Heart right ventricle (tissue), 16 donors: ENCODE measurements at regions not wholly inside any gene's neighbourhood (a gene's known extent, or its start where the extent isn't known, plus 50 kb on each side); places are given as distances from the start of the nearest gene placed in this dataset.

Source experiments
- ATAC-seq, 8 donors: fragments of 200-7000 bp; cut with Tn5 transposase; one replicate each; pipeline ENCODE4 v1.9.1; 2020; ENCODE audit warnings: mild to moderate bottlenecking in 8 of 8, moderate library complexity in 8 of 8, moderate number of reproducible peaks in 1 of 8
- DNase-seq, 2 donors: peaks; one replicate each; pipeline ENCODE4 v3.0.0-alpha.2; 2020
- H3K27ac ChIP-seq, 10 donors: fragments of 200-600 bp; sonication (generic) in 2 of 10; one replicate each; pipeline versions ENCODE4 v1.5.0 to v1.8.0; 2020 to 2022; ENCODE audit warnings: mild to moderate bottlenecking in 3 of 10
- H3K27me3 ChIP-seq, 7 donors: fragments of 200-600 bp; one replicate each; pipeline ENCODE4 v1.8.0; 2021 to 2022; ENCODE audit warnings: mild to moderate bottlenecking in 2 of 7
- H3K36me3 ChIP-seq, 9 donors: fragments of 200-600 bp; sonication (generic) in 1 of 9; one replicate each; pipeline versions ENCODE4 v1.5.0 to v1.8.0; 2020 to 2022; ENCODE audit warnings: mild to moderate bottlenecking in 2 of 9
- H3K4me1 ChIP-seq, 9 donors: fragments of 200-600 bp; sonication (generic) in 1 of 9; one replicate each; pipeline versions ENCODE4 v1.5.0 to v1.8.0; 2020 to 2022; ENCODE audit warnings: mild to moderate bottlenecking in 4 of 9
- H3K4me3 ChIP-seq, 10 donors: fragments of 200-600 bp; sonication (generic) in 2 of 10; one replicate each; pipeline versions ENCODE4 v1.5.0 to v1.8.0; 2020 to 2022; ENCODE audit warnings: mild to moderate bottlenecking in 7 of 10, moderate library complexity in 2 of 10
- H3K9me3 ChIP-seq, 11 donors: fragments of 200-600 bp in 10 of 11; sonication (generic) in 2 of 11; one replicate each; pipeline versions ENCODE4 v1.5.0 to v1.8.0; 2013 to 2022; ENCODE audit warnings: mild to moderate bottlenecking in 2 of 11, control low read depth in 1 of 11, moderate library complexity in 1 of 11
- CTCF ChIP-seq, 9 donors: fragments of 200-600 bp; sonication (generic) in 2 of 9; IDR thresholded peaks; one replicate each; pipeline versions ENCODE4 v1.5.0 to v1.8.0; 2021 to 2022; ENCODE audit warnings: antibody characterized with exemption in 9 of 9, mild to moderate bottlenecking in 5 of 9, moderate library complexity in 1 of 9
- WGBS, 2 donors: extraction: QIAGEN DNeasy Blood & Tissue Kit; methylation state at CpG; one replicate each; pipeline ENCODE4 v1.1.7; 2013; ENCODE audit warnings: inconsistent platforms in 1 of 2; 5-methylcytosine and 5-hydroxymethylcytosine counted together
- intact Hi-C, 10 donors: fragments of 100-400 bp; cut with DNase I; formaldehyde crosslinking; loops; one replicate each; pipeline versions ENCODE4 v1.11.1 to v1.14.2; 2022
- donor health status: Arrhythmogenic right ventricular cardiomyopathy.
- donor health status: ischemic (EF 13 %, LVEDD 7.1; RV severe dilation, severe dysfunction).
- donor health status: healthy with polysubstance abuse.
- donor health status: DM: no; HTN: yes; CAD: no.
- donor health status: DM: no; HTN: no; CAD: no.
- donor health status: ischemic (EF 25% LVEDD 6.9; RV normal size, moderate dysfunction).
- donor health status: ischemic (EF 25% LVEDD 5.7; RV mildly dilated, moderate dysfunction).
- donor health status: healthy.
- donor health status: DM: yes; HTN: yes; CAD: no.
- donor health status: Ischemic cardiomyopathy.
- donor health status: ischemic (EF 35%, LVEDD 5.7; RV mildly dilated, moderate dysfunction).
- donor health status: nonischemic (EF 11% LVEDD 7.7; RV severe dilation, severe dysfunction).
- donor health status: DM: yes; HTN: yes; CAD: no.
- donor health status: PGD.
- donor health status: ischemic (EF 29% LVEDD 5.4; RV normal size, mild dysfunction).
- donor health status: nonischemic (EF 23%, LVEDD 6.1; RV moderate dilation, normal function).

DNA sequence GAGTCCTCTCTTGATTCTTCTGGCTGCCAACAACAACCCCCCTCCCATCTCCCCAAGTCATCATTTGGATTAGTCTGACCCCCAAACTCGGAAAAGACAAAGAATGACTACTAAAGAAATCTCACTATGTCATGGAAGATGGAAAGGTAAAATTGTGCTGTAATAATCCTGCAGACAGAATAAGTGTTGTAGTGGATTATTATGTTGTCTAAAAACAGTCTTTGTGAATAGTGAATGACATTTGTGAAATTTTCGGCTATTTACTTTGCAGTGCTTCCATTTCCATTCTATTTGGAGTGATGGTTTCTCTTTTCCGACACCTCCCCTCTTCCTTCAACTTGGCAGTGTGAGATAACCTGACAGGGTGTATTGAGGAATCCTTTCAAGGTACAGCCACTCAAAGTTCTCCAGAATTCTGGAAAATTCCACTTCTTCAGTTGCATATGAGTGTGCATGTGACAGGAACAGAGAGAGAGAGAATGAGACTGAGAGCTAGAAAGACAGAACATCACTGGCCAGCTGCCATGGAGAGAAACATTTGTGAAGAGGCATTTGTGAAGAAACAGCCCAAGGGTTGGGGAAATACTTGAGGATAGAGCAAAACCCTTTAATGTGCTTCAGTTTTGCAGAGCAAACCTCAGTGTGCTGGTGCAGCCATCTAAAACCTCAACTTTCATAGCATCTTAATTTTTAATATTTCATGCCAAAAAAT is 141.9 kb upstream of the DLX2 start:
- peaks cover 0 to 13% (median 3%) of the 10 kb centered on the region in 9 donors for H3K4me1 ChIP-seq
- intact Hi-C loops, result no loop called here

GRCh38 chr2:172246649-172247048 is 143.9 kb upstream of the DLX2 start:
- intact Hi-C loops, result no loop called here
- no peak overlapping the region for H3K27ac ChIP-seq
- 83 to 90% methylated on average over 4 of the region's 4 CpGs for WGBS, 2 donors
- H3K4me1 ChIP-seq, result peaks cover 0 to 29% (median 9%) of the 10 kb centered on the region in 9 donors
- ATAC-seq (no peak), DNase-seq (no peak)
- no peak for TF ChIP-seq CTCF (IDR thresholded peaks at IDR 0.05)
- H3K9me3 ChIP-seq, result no peaks in the 10 kb centered on the region
- no peaks in the 10 kb centered on the region for H3K27me3 ChIP-seq
- H3K4me3 ChIP-seq, result no peak overlapping the region
- H3K36me3 ChIP-seq, result no peaks in the 10 kb centered on the region

More for the DNA sequence above, 141.9 kb upstream of the DLX2 start:
- no peaks in the 10 kb centered on the region for H3K36me3 ChIP-seq
- DNase-seq, result no peak
- no peaks in the 10 kb centered on the region for H3K9me3 ChIP-seq
- TF ChIP-seq CTCF (IDR thresholded peaks at IDR 0.05), result no peak
- H3K4me3 ChIP-seq, result no peak overlapping the region
- peaks cover 0 to 2% (median 0%) of the 10 kb centered on the region in 7 donors for H3K27me3 ChIP-seq
- no peak overlapping the region for H3K27ac ChIP-seq
- no peak for ATAC-seq
- 88 to 90% methylated on average over 3 of the region's 3 CpGs for WGBS, 2 donors

DNA sequence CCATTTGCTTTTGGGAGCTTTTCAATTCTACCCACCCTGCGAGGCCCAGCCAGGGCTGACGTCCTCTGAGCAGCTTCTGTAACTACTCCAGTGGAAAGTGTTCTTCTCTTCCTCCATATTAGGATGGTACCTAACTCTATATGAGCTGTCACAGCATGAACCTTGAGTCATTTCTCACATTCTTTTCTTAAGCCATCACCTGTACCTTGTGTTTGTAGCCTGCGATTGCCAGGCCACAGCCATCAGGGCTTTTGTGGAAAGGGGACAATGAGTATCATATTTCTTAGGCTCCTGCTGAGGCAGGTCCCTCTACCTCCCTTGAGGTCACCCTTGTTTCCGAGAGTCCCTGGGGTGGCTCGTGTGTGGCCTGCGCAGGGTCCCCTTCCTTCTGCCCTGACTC is 144.5 kb upstream of the DLX2 start:
- H3K4me1 ChIP-seq, result peaks cover 0 to 34% (median 14%) of the 10 kb centered on the region in 9 donors
- no peaks in the 10 kb centered on the region for H3K36me3 ChIP-seq
- H3K27me3 ChIP-seq, result no peaks in the 10 kb centered on the region
- no peak overlapping the region for H3K4me3 ChIP-seq
- no peak for ATAC-seq
- no peak for DNase-seq
- no peak overlapping the region for H3K27ac ChIP-seq
- TF ChIP-seq CTCF (IDR thresholded peaks at IDR 0.05), result no peak
- intact Hi-C loops, result no loop called here
- no peaks in the 10 kb centered on the region for H3K9me3 ChIP-seq
- WGBS, 2 donors, result 96 to 97% methylated on average over 6 of the region's 6 CpGs

GRCh38 chr2:172248381-172248780 is 145.7 kb upstream of the DLX2 start:
- ATAC-seq (no peak), DNase-seq (no peak)
- H3K9me3 ChIP-seq, result no peaks in the 10 kb centered on the region
- H3K36me3 ChIP-seq, result no peaks in the 10 kb centered on the region
- no peak overlapping the region for H3K4me3 ChIP-seq
- intact Hi-C loops, result no loop called here
- 73 to 88% methylated on average over 4 of the region's 4 CpGs for WGBS, 2 donors
- no peak overlapping the region for H3K27ac ChIP-seq
- peaks cover 0 to 46% (median 14%) of the 10 kb centered on the region in 9 donors for H3K4me1 ChIP-seq
- TF ChIP-seq CTCF (IDR thresholded peaks at IDR 0.05), result no peak
- H3K27me3 ChIP-seq, result no peaks in the 10 kb centered on the region
